ENCODE measurements at regions not wholly inside any gene's neighbourhood (a gene's known extent, or its start where the extent isn't known, plus 50 kb on each side); places are given as distances from the start of the nearest gene placed in this dataset.

DNA sequence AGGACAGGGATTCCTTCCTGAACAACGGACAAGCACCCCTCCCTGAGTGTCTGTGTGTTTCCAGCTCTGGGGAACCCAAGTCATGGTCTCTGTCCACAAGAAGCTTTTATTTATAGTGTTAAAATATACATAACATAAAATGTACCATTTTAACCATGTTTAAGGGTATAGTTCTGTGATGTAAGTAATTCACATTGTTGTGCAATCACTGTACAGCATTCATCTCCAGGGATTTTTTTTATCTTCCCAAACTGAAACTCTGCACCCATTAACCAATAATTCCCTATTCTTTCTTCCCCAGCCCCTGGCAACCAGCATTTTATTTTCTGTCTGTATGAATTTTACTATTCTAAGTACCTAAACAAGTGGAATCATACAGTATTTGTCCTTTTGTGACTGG is 84.2 kb downstream of the FOXF2 start:
- no peak overlapping the region for H3K4me2 ChIP-seq (ENCODE audit: low read depth, low read length)
- ChIA-PET CTCF (no interaction called here), POLR2A (ENCODE audit: unreplicated experiment) (no interaction called here)
- H2AK9ac ChIP-seq (replicated peaks; ENCODE audit: low read depth, low read length, poor library complexity), result no peak overlapping the region
- no peaks in the 10 kb centered on the region for H3K9me3 ChIP-seq (ENCODE audit: control insufficient read depth, insufficient read depth, low read length)
- WGBS, 2 experiments (ENCODE audit: extremely low coverage in 2 of 2, insufficient read length in 1 of 2), result no CpG with 5 or more reads among the region's 1 CpG
- in situ Hi-C loops (cut with MboI; ENCODE audit: low sequenced_read_pairs) (no loop called here), intact Hi-C loops (cut with micrococcal nuclease) (no loop called here), dilution Hi-C loops (cut with HindIII; ENCODE audit: low sequenced_read_pairs, unreplicated experiment) (no loop called here)
- peaks cover 3% of the 10 kb centered on the region for H3K9me1 ChIP-seq (ENCODE audit: insufficient read depth, low read length)
- H3K27ac ChIP-seq (ENCODE audit: insufficient read depth, low read length), result no peak overlapping the region
- peak; percentile 88 for TF ChIP-seq CEBPB (IDR thresholded peaks at IDR 0.05; ENCODE audit: low read depth, low read length)
- TF ChIP-seq MAFK (IDR thresholded peaks at IDR 0.05; ENCODE audit: low read depth, low read length), result no peak
- H2AK5ac ChIP-seq (ENCODE audit: low read depth, low read length), result no peak overlapping the region
- H2AFZ ChIP-seq (replicated peaks; ENCODE audit: low read length, poor library complexity), result peak overlapping the region; percentile 67
- peaks cover 3% of the 10 kb centered on the region for H3K27me3 ChIP-seq (ENCODE audit: control insufficient read depth, insufficient read depth, low read length)
- H3K4me3 ChIP-seq (ENCODE audit: insufficient read depth, low read depth, low read length), result no peak overlapping the region
- 0 out of 2 replicates have a peak overlapping the region, but pooled peaks have one; percentile 20 for H2BK20ac ChIP-seq (ENCODE audit: low read depth, low read length)
- no peak overlapping the region for H4K5ac ChIP-seq (ENCODE audit: low read depth, low read length)
- H3K23ac ChIP-seq (ENCODE audit: low read depth, low read length), result no peak overlapping the region
- H2BK120ac ChIP-seq (ENCODE audit: low read depth, low read length), result 0 out of 2 replicates have a peak overlapping the region, but pooled peaks have one; percentile 19
- peak overlapping the region; percentile 37; the same call in 1 of the 2 replicates for H3K4ac ChIP-seq (ENCODE audit: low read depth, low read length)
- H2BK5ac ChIP-seq (ENCODE audit: low read depth, low read length, poor library complexity, severe bottlenecking), result no peak overlapping the region
- H3K56ac ChIP-seq (ENCODE audit: extremely low read depth, insufficient read depth, low read length), result no peak overlapping the region
- H3K36me3 ChIP-seq (ENCODE audit: control insufficient read depth, insufficient read depth, low read length), result no peaks in the 10 kb centered on the region
- peak overlapping the region; percentile 55; the same call in 1 of the 2 replicates for H3K14ac ChIP-seq (replicated peaks; ENCODE audit: low read depth, low read length)
- H2BK15ac ChIP-seq (ENCODE audit: low read depth, low read length), result no peak overlapping the region
- ATAC-seq (ENCODE audit: low read depth), result no peak
- H4K8ac ChIP-seq (ENCODE audit: low read depth in 2 of 2, low read length in 2 of 2), result peak overlapping the region in 1 of 2 experiments; percentile 12; a peak in 1 of 4 replicates
- H4K91ac ChIP-seq (ENCODE audit: insufficient read depth, low read depth, low read length), result peak overlapping the region; percentile 16; the same call in 1 of the 2 replicates
- H3K9ac ChIP-seq (ENCODE audit: low read depth, low read length), result no peak overlapping the region
- no peak for DNase-seq
- H3K18ac ChIP-seq (ENCODE audit: low read depth, low read length), result no peak overlapping the region; the same call in 1 of the 2 replicates
- peaks cover 10% of the 10 kb centered on the region for H3K4me1 ChIP-seq (ENCODE audit: control insufficient read depth, insufficient read depth, low read length)
- H3K79me1 ChIP-seq (ENCODE audit: low read depth in 1 of 2, low read length in 2 of 2), result no peaks in the 10 kb centered on the region
- H4K20me1 ChIP-seq (ENCODE audit: insufficient read depth, low read length), result no peaks in the 10 kb centered on the region
- no TSS peak for BruUV-seq (replicated peaks)

Data from IMR-90 (cell line).